ENCODE measurements at regions not wholly inside any gene's neighbourhood (a gene's known extent, or its start where the extent isn't known, plus 50 kb on each side); places are given as distances from the start of the nearest gene placed in this dataset.

GRCh38 chr9:29555502-29555901 is 1982.2 kb upstream of the C9orf72 start:
- TF ChIP-seq POLR2A (IDR thresholded peaks at IDR 0.05) (no peak), CTCF (IDR thresholded peaks at IDR 0.05) (no peak)

All from testis (tissue), 2 donors.